ENCODE measurements at regions not wholly inside any gene's neighbourhood (a gene's known extent, or its start where the extent isn't known, plus 50 kb on each side); places are given as distances from the start of the nearest gene placed in this dataset.

- H3K27me3 ChIP-seq (ENCODE audit: control insufficient read depth, insufficient read depth, low read length), result no peaks in the 10 kb centered on the region
- H3K36me3 ChIP-seq (ENCODE audit: control insufficient read depth, insufficient read depth, low read length), result no peaks in the 10 kb centered on the region
- DNase-seq (ENCODE audit: low read depth), result no peak
- FAIRE-seq, result no peak
- no peak overlapping the region for H3K4me3 ChIP-seq (ENCODE audit: low read depth, low read length)
- TF ChIP-seq CTCF (IDR thresholded peaks at IDR 0.05; ENCODE audit: insufficient read depth, low read length, severe bottlenecking), result no peak
Measured at GRCh38 chr3:135458541-135459322, 506.8 kb upstream of the PPP2R3A start.

DNA sequence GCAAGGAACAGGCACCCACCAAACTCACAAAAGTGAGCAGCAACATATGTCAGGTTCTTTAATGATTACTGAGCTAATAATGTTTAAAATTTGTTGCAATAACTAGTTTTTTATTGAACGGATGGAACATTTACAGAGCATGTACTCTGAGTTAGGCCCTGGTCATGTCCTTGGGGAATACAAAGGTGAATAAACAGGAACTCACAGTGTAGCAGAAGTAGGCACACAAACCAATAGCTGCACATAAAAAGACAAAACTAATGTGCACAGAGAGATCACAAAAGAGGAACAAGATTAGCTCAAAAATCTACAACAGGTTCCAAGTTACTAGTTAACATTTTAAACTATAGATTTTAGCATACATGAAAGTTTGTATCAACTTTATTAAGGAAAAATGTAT is 505.3 kb upstream of the PPP2R3A start:
- no peak for TF ChIP-seq CTCF (IDR thresholded peaks at IDR 0.05; ENCODE audit: insufficient read depth, low read length, severe bottlenecking)
- Histone ChIP-seq H3K36me3 (ENCODE audit: control insufficient read depth, insufficient read depth, low read length) (no peaks in the 10 kb centered on the region), H3K4me3 (ENCODE audit: low read depth, low read length) (no peak overlapping the region), H3K27me3 (ENCODE audit: control insufficient read depth, insufficient read depth, low read length) (no peaks in the 10 kb centered on the region)
- FAIRE-seq (no peak), DNase-seq (ENCODE audit: low read depth) (no peak)

DNA sequence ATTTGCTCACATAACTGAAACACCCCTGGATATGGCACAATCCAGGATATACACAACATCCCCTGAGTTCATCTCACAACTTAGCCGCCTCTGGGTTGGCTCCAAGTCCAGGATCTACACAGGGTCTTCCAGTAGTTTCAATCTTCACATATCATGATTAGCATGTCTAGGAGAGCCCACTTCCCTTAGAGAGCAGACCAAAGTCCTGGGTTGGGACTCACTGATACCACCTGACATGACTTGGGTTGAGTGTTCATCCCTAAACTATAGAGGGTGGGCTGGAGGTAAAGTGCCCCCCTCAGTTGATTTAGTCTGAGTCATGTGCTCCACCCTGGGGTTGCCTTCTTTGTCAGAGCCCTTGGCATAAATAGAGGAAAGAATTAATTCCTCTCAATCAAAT is 493.6 kb upstream of the PPP2R3A start:
- H3K4me3 ChIP-seq (ENCODE audit: low read depth, low read length), result no peak overlapping the region
- H3K36me3 ChIP-seq (ENCODE audit: control insufficient read depth, insufficient read depth, low read length), result no peaks in the 10 kb centered on the region
- no peak for FAIRE-seq
- no peak for TF ChIP-seq CTCF (IDR thresholded peaks at IDR 0.05; ENCODE audit: insufficient read depth, low read length, severe bottlenecking)
- H3K27me3 ChIP-seq (ENCODE audit: control insufficient read depth, insufficient read depth, low read length), result no peaks in the 10 kb centered on the region
- DNase-seq (ENCODE audit: low read depth), result no peak

- H3K4me3 ChIP-seq (ENCODE audit: low read depth, low read length), result no peak overlapping the region
- H3K36me3 ChIP-seq (ENCODE audit: control insufficient read depth, insufficient read depth, low read length), result no peaks in the 10 kb centered on the region
- TF ChIP-seq CTCF (IDR thresholded peaks at IDR 0.05; ENCODE audit: insufficient read depth, low read length, severe bottlenecking), result no peak
- DNase-seq (ENCODE audit: low read depth) (no peak), FAIRE-seq (no peak)
- H3K27me3 ChIP-seq (ENCODE audit: control insufficient read depth, insufficient read depth, low read length), result no peaks in the 10 kb centered on the region
Measured at GRCh38 chr3:135473449-135473848, 492.1 kb upstream of the PPP2R3A start.

DNA sequence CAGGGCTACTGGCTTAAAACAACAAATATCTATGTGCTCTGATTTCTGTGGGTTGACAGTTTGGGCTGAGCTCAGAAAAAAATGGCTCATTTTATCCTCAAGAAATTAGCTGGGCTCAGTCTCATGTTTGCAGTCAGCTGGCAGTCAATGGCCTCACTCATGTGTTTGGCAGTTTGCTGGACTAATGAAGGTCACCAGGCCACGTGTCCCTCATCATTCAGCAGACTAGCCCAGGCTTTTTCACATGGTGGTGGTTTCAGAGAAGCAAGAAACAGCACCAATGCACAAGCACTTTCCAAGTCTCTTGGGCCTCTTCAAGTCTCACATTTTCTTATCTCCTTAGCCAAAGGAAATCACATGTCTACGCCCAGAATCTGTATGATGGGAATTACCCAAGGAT is 478.3 kb upstream of the PPP2R3A start:
- FAIRE-seq (no peak), DNase-seq (ENCODE audit: low read depth) (no peak)
- TF ChIP-seq CTCF (IDR thresholded peaks at IDR 0.05; ENCODE audit: insufficient read depth, low read length, severe bottlenecking), result no peak
- H3K36me3 ChIP-seq (ENCODE audit: control insufficient read depth, insufficient read depth, low read length), result no peaks in the 10 kb centered on the region
- H3K27me3 ChIP-seq (ENCODE audit: control insufficient read depth, insufficient read depth, low read length), result no peaks in the 10 kb centered on the region
- no peak overlapping the region for H3K4me3 ChIP-seq (ENCODE audit: low read depth, low read length)
